ENCODE measurements at regions not wholly inside any gene's neighbourhood (a gene's known extent, or its start where the extent isn't known, plus 50 kb on each side); places are given as distances from the start of the nearest gene placed in this dataset.

DNA sequence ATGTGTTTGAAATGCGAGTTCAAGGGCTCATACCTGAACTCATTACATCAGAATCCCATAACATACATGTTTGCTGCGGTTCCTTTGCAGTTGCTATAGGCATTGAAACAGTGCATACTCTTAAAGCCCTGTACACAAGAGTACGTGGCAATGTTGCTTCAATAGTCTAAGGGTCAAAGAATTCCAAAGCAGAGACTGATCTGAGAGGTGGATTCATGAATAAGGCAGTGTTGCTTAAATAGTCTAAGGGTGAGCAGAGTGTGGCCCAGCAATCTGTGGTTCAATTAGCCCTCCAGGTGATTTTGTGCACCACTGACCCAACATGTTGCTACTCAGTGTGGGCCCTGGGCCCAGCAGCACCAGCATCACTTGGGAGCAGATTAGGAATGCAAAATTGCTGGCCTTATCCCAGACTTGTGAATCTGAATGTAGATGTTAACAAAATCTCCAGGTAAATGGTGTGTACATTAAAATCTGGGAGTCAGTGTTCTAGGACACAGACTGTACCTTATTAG is 314.7 kb upstream of the UMPS start:
- Histone ChIP-seq H3K9me3 (replicated peaks; ENCODE audit: control insufficient read depth, insufficient read depth, low read length) (no peaks in the 10 kb centered on the region), H3K4me3 (replicated peaks in 1 of 3; ENCODE audit: insufficient read depth in 1 of 3, low read depth in 1 of 3, low read length in 3 of 3) (no peak overlapping the region), H3K27me3 (ENCODE audit: control insufficient read depth in 2 of 2, insufficient read depth in 2 of 2, low read length in 2 of 2) (no peaks in the 10 kb centered on the region), H3K79me2 (ENCODE audit: control insufficient read depth, insufficient read depth, low read length) (no peaks in the 10 kb centered on the region), H3K27ac (ENCODE audit: insufficient read depth, low read depth, low read length) (no peak overlapping the region), H3K36me3 (ENCODE audit: control insufficient read depth in 2 of 2, extremely low read depth in 1 of 2, insufficient read depth in 2 of 2, low read length in 2 of 2) (no peaks in the 10 kb centered on the region), H3K4me1 (ENCODE audit: control insufficient read depth, extremely low read depth, insufficient read depth, low read length) (peaks cover 21% of the 10 kb centered on the region), H3K9ac (replicated peaks; ENCODE audit: extremely low read depth, insufficient read depth, low read length) (no peak overlapping the region), H2AFZ (ENCODE audit: low read depth, low read length) (no peak overlapping the region), H3K4me2 (ENCODE audit: insufficient read depth, low read length) (no peak overlapping the region), H4K20me1 (replicated peaks; ENCODE audit: control insufficient read depth, extremely low read depth, insufficient read depth, low read length) (no peaks in the 10 kb centered on the region), H3K9me1 (replicated peaks; ENCODE audit: control insufficient read depth, extremely low read depth, insufficient read depth, low read length) (no peaks in the 10 kb centered on the region)
- DNase-seq (ENCODE audit: low read depth, low spot score): no peak
- ChIA-PET CTCF (interaction anchor here (3.7 kb wide), 1 partner anchor 14 kb away, joined by 21 read pairs; no protein-coding TSS in a partner anchor), POLR2A (no interaction called here)
- dilution Hi-C loops (cut with MboI; ENCODE audit: extremely low pct_ligation_motif_present, low sequenced_read_pairs) (no loop called here), intact Hi-C loops (cut with micrococcal nuclease) (no loop called here)
- TF ChIP-seq JUN (IDR thresholded peaks at IDR 0.05; ENCODE audit: borderline replicate concordance, insufficient read depth, insufficient read length, low read depth) (no peak), MYC (IDR thresholded peaks at IDR 0.05; ENCODE audit: low read depth, low read length) (no peak), POLR2AphosphoS5 (IDR thresholded peaks at IDR 0.05; ENCODE audit: insufficient read depth, low read depth, low read length) (no peak), FOS (IDR thresholded peaks at IDR 0.05; ENCODE audit: borderline replicate concordance, insufficient read depth, low read length) (no peak), CTCF (IDR thresholded peaks at IDR 0.05; ENCODE audit: extremely low read depth in 1 of 2, insufficient read depth in 1 of 2, low read depth in 1 of 2, low read length in 2 of 2) (no peak), EZH2 (IDR thresholded peaks at IDR 0.05; ENCODE audit: borderline replicate concordance, low read depth, low read length, severe bottlenecking) (no peak), POLR2A (IDR thresholded peaks at IDR 0.05; ENCODE audit: low read depth, low read length) (no peak), MAX (IDR thresholded peaks at IDR 0.05; ENCODE audit: insufficient read depth, insufficient read length) (no peak), GATA2 (IDR thresholded peaks at IDR 0.05; ENCODE audit: insufficient read depth, insufficient read length, low read depth, low read length) (no peak)
- FAIRE-seq: no peak
- BruUV-seq (replicated peaks): no TSS peak
